ENCODE measurements at regions not wholly inside any gene's neighbourhood (a gene's known extent, or its start where the extent isn't known, plus 50 kb on each side); places are given as distances from the start of the nearest gene placed in this dataset.

GRCh38 chr1:181334724-181335123 is 148.6 kb upstream of the CACNA1E start:
- DNase-seq: no peak

- DNase-seq: no peak
These were observed 147.7 kb upstream of the CACNA1E start for GRCh38 chr1:181335631-181336030.

- no peak for DNase-seq
These were observed 142.2 kb upstream of the CACNA1E start for GRCh38 chr1:181341026-181341632.

- no peak for DNase-seq
These were observed 139.2 kb upstream of the CACNA1E start for GRCh38 chr1:181344091-181344490.

GRCh38 chr1:181345146-181345545 is 138.2 kb upstream of the CACNA1E start:
- no peak for DNase-seq

GRCh38 chr1:181347495-181348390 is 135.6 kb upstream of the CACNA1E start:
- no peak for DNase-seq

- DNase-seq: no peak
These were observed 133.8 kb upstream of the CACNA1E start for GRCh38 chr1:181349512-181349911.

GRCh38 chr1:181350131-181350530 is 133.2 kb upstream of the CACNA1E start:
- DNase-seq: no peak

GRCh38 chr1:181351740-181352139 is 131.6 kb upstream of the CACNA1E start:
- DNase-seq: no peak

- DNase-seq: no peak
These were observed 130.6 kb upstream of the CACNA1E start for GRCh38 chr1:181352695-181353094.

- DNase-seq: no peak
These were observed 129.8 kb upstream of the CACNA1E start for GRCh38 chr1:181353526-181353925.

GRCh38 chr1:181354865-181355264 is 128.5 kb upstream of the CACNA1E start:
- no peak for DNase-seq

GRCh38 chr1:181356505-181357340 is 126.6 kb upstream of the CACNA1E start:
- DNase-seq: no peak

GRCh38 chr1:181359012-181359411 is 124.3 kb upstream of the CACNA1E start:
- DNase-seq: no peak

GRCh38 chr1:181364801-181365200 is 118.5 kb upstream of the CACNA1E start:
- DNase-seq: no peak

GRCh38 chr1:181366910-181367309 is 116.4 kb upstream of the CACNA1E start:
- DNase-seq: no peak

GRCh38 chr1:181369416-181369815 is 113.9 kb upstream of the CACNA1E start:
- no peak for DNase-seq

- DNase-seq: no peak
These were observed 99.6 kb upstream of the CACNA1E start for GRCh38 chr1:181383695-181384094.

GRCh38 chr1:181386340-181386739 is 97.0 kb upstream of the CACNA1E start:
- peak; percentile 30 for DNase-seq

- no peak for DNase-seq
These were observed 96.4 kb upstream of the CACNA1E start for GRCh38 chr1:181386951-181387350.

GRCh38 chr1:181387702-181388101 is 95.6 kb upstream of the CACNA1E start:
- DNase-seq: no peak

GRCh38 chr1:181390410-181391077 is 92.8 kb upstream of the CACNA1E start:
- peak; percentile 11 for DNase-seq

All from hindlimb muscle (tissue), 1 donor.